ENCODE measurements at regions not wholly inside any gene's neighbourhood (a gene's known extent, or its start where the extent isn't known, plus 50 kb on each side); places are given as distances from the start of the nearest gene placed in this dataset.

- TF ChIP-seq ARID1B (IDR thresholded peaks at IDR 0.05) (0 out of 2 replicates have a peak, but pooled peaks have one; percentile 43), RCOR1 (IDR thresholded peaks at IDR 0.05; ENCODE audit: borderline replicate concordance in 1 of 2, low read depth in 2 of 2, low read length in 2 of 2) (0 out of 4 replicates have a peak, but pooled peaks of 1 of the 2 experiments have one; percentile 10), L3MBTL2 (IDR thresholded peaks at IDR 0.05) (0 out of 2 replicates have a peak, but pooled peaks have one; percentile 52), POLR2G (IDR thresholded peaks at IDR 0.05; ENCODE audit: low read depth, low read length) (no peak), ZNF316 (IDR thresholded peaks at IDR 0.05) (peak; percentile 9; the same call in 1 of the 2 replicates), TRIM24 (IDR thresholded peaks at IDR 0.05) (peak; percentile 44 to 53; a peak in 3 of 4 replicates), C11orf30 (IDR thresholded peaks at IDR 0.05; ENCODE audit: low read depth) (peak; percentile 64), BACH1 (tag; IDR thresholded peaks at IDR 0.05) (peak; percentile 45; the same call in 1 of the 2 replicates), ZNF395 (CRISPR knock-in tag; IDR thresholded peaks at IDR 0.05) (0 out of 2 replicates have a peak, but pooled peaks have one; percentile 28), FOSL1 (tag; conservative IDR thresholded peaks at IDR 0.05) (peak; percentile 43; the same call in 1 of the 2 replicates), SIN3A (IDR thresholded peaks at IDR 0.05; ENCODE audit: borderline replicate concordance in 2 of 2, control insufficient read depth in 1 of 2, low read depth in 2 of 2, low read length in 2 of 2) (no peak), TAF9B (IDR thresholded peaks at IDR 0.05; ENCODE audit: partially characterized antibody) (no peak), ZNF282 (CRISPR knock-in tag; IDR thresholded peaks at IDR 0.05) (no peak), MAFF (IDR thresholded peaks at IDR 0.05; ENCODE audit: low read length) (peak; percentile 85), SPI1 (IDR thresholded peaks at IDR 0.05; ENCODE audit: borderline replicate concordance, low read depth, low read length) (peak; percentile 99), DPF2 (IDR thresholded peaks at IDR 0.05) (peak; percentile 51; the same call in 1 of the 2 replicates), CTBP1 (IDR thresholded peaks at IDR 0.05; ENCODE audit: borderline replicate concordance) (peak; percentile 80), EP300 (IDR thresholded peaks at IDR 0.05; ENCODE audit: low read length) (0 out of 2 replicates have a peak, but pooled peaks have one; percentile 38), U2AF2 (optimal IDR thresholded peaks at IDR 0.05; ENCODE audit: low read depth, low read length) (no peak), ZNF449 (CRISPR knock-in tag; IDR thresholded peaks at IDR 0.05) (no peak), SMARCA4 (IDR thresholded peaks at IDR 0.05) (peak; percentile 49; the same call in 1 of the 2 replicates), ZNF431 (CRISPR knock-in tag; IDR thresholded peaks at IDR 0.05) (no peak), CEBPB (tag; IDR thresholded peaks at IDR 0.05) (peak; percentile 92), EHMT2 (IDR thresholded peaks at IDR 0.05) (no peak), SMARCE1 (IDR thresholded peaks at IDR 0.05) (peak; percentile 69; the same call in 1 of the 2 replicates), JUND (IDR thresholded peaks at IDR 0.05; ENCODE audit: borderline replicate concordance, low read depth, low read length) (peak; percentile 60; the same call in 1 of the 2 replicates), JUND (tag; IDR thresholded peaks at IDR 0.05; ENCODE audit: borderline replicate concordance, low read depth, low read length) (peak; percentile 47; the same call in 1 of the 3 replicates), NFIC (IDR thresholded peaks at IDR 0.05) (no peak), MAFK (IDR thresholded peaks at IDR 0.05; ENCODE audit: low read length) (peak; percentile 76), MAFG (tag; conservative IDR thresholded peaks at IDR 0.05) (peak; percentile 91)
Measured at GRCh38 chr4:128570387-128570975, 239.0 kb upstream of the JADE1 start (continued).
